Activated T-helper 17 cell treated with anti-CD3 and anti-CD28 coated beads, Interleukin-2, amount 50 U/mL, for 72 hours (primary cell): ENCODE measurements at regions not wholly inside any gene's neighbourhood (a gene's known extent, or its start where the extent isn't known, plus 50 kb on each side); places are given as distances from the start of the nearest gene placed in this dataset.

Source experiments
- ATAC-seq: fragments of 150-1000 bp; cut with Tn5 transposase; replicated peaks from 2 replicates; pipeline ENCODE4 v1.10.0; 2021; ENCODE audit warnings: mild to moderate bottlenecking, moderate library complexity
- H3K27ac Mint-ChIP-seq: one replicate; pipeline ENCODE4 v1.8.0; 2022; ENCODE audit warnings: mixed read lengths
- H3K27me3 Mint-ChIP-seq: one replicate; pipeline ENCODE4 v1.8.0; 2022; ENCODE audit warnings: mixed read lengths
- H3K36me3 Mint-ChIP-seq: one replicate; pipeline ENCODE4 v1.8.0; 2022; ENCODE audit warnings: low read depth, mild to moderate bottlenecking, mixed read lengths
- H3K4me1 Mint-ChIP-seq: one replicate; pipeline ENCODE4 v1.8.0; 2022; ENCODE audit warnings: mixed read lengths
- H3K4me3 Mint-ChIP-seq: one replicate; pipeline ENCODE4 v1.8.0; 2022; ENCODE audit warnings: mild to moderate bottlenecking, mixed read lengths
- H3K9me3 Mint-ChIP-seq: one replicate; pipeline ENCODE4 v1.8.0; 2022; ENCODE audit warnings: mixed read lengths

DNA sequence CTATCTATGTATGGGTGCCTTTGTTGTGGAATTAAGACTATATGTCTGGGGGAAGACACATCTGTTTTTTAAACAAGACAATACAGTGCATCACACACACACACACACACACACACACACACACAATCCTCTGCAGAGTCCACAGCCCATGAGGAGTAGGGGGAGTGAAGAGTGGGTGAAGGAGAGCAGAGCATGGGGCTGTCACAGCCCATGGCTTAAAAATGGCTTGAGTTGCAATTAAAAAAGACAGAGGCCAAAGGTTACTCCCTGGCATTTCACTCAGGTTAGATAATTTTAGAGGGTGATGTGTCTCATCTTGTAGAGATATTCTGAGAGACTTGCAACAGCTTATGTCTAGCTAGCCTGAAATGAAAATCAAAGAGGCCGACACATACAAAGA, 176.5 kb upstream of the PLXNA2 start:
- Mint-ChIP-seq H3K27ac (no peak overlapping the region), H3K4me1 (no peaks in the 10 kb centered on the region), H3K4me3 (no peak overlapping the region), H3K9me3 (no peaks in the 10 kb centered on the region), H3K36me3 (no peaks in the 10 kb centered on the region), H3K27me3 (peaks cover 3% of the 10 kb centered on the region)
- no peak for ATAC-seq

DNA sequence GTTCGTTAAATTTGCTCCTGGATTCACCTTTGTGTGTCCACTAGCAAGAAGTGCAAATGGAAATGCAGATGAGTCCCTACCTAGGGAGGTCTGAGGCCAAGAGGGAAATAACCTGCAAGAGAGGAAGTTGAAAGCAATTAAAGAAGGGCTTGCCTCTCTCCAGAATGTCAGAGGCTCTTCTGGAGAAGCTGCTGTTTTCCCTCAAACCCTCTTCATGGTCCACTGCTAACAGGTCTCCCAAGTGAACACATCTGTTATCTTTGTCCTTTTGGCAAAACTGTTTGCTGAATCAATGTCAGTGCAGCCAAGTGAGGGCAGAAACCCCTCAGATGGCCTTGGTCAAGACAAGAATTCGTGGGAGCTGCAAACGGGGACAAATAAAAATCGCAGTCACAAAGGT, 177.3 kb upstream of the PLXNA2 start:
- no peak overlapping the region for H3K27ac Mint-ChIP-seq
- no peak for ATAC-seq
- H3K4me3 Mint-ChIP-seq, result no peak overlapping the region
- H3K9me3 Mint-ChIP-seq, result no peaks in the 10 kb centered on the region
- H3K27me3 Mint-ChIP-seq, result peaks cover 7% of the 10 kb centered on the region
- H3K4me1 Mint-ChIP-seq, result no peaks in the 10 kb centered on the region
- H3K36me3 Mint-ChIP-seq, result no peaks in the 10 kb centered on the region

DNA sequence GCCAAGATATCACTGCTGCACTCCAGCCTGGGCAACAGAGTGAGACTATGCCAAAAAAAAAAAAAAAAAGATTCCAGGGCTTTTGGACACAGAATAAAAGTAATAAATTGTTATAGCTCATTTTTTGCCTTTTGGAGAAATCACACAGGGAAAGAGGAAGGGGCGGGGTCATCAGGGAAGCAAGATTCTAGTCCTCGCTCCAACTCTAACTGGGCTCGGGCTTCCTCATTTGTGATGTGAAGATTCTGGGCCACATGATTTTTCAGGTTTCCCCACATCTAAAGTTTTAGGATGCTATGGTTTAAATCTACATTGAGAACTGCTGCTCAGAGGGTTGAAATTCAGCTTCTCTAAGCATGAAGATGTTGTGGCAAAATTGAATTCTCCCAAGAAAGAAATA, 179.3 kb upstream of the PLXNA2 start:
- no peak overlapping the region for H3K4me3 Mint-ChIP-seq
- no peak for ATAC-seq
- no peaks in the 10 kb centered on the region for H3K4me1 Mint-ChIP-seq
- H3K27ac Mint-ChIP-seq, result no peak overlapping the region
- no peaks in the 10 kb centered on the region for H3K9me3 Mint-ChIP-seq
- H3K36me3 Mint-ChIP-seq, result no peaks in the 10 kb centered on the region
- H3K27me3 Mint-ChIP-seq, result peaks cover 8% of the 10 kb centered on the region

DNA sequence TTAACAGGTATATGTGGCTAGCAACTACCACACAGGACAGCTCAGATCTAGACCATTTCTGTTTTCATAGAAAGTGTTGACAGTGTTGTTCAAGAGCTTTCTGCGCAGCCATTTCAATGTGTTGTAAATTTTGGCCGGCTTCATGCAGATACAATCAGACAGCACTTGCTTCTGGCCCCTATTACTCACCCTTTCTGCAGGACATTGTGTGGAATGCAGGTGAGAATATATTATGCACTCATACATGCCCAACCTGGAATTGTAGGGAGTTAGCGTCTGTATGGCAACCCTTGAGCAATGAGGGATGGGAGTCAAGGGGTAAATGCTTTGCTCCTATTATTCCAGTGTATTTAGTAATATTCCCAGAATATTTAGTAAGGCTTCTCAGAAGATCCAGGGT, 180.9 kb upstream of the PLXNA2 start:
- H3K27ac Mint-ChIP-seq, result no peak overlapping the region
- ATAC-seq, result no peak
- peaks cover 11% of the 10 kb centered on the region for H3K27me3 Mint-ChIP-seq
- H3K36me3 Mint-ChIP-seq, result no peaks in the 10 kb centered on the region
- H3K9me3 Mint-ChIP-seq, result no peaks in the 10 kb centered on the region
- no peak overlapping the region for H3K4me3 Mint-ChIP-seq
- no peaks in the 10 kb centered on the region for H3K4me1 Mint-ChIP-seq

DNA sequence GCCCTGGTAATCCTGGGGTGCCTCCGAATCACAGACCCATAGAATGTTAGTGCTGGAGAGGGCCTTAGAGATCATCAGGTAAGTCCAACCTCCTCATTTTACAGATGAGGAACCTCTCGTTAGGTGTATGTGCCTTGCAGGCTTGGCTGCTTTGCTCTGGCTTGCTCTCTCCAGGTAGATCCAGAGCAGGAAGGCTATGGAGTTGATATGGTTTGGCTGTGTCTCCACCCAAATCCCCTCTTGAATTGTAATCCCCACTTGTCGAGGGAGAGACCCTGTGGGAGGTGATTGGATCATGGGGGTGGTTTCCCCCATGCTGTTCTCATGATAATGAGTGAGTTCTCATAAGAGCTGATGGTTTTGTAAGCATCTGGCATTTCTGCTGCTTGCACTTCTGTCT, 186.0 kb upstream of the PLXNA2 start:
- Mint-ChIP-seq H3K27me3 (peaks cover 11% of the 10 kb centered on the region), H3K27ac (no peak overlapping the region), H3K36me3 (no peaks in the 10 kb centered on the region), H3K4me1 (no peaks in the 10 kb centered on the region), H3K4me3 (no peak overlapping the region), H3K9me3 (no peaks in the 10 kb centered on the region)
- no peak for ATAC-seq

GRCh38 chr1:208431721-208432120, 187.5 kb upstream of the PLXNA2 start:
- Mint-ChIP-seq H3K9me3 (no peaks in the 10 kb centered on the region), H3K36me3 (no peaks in the 10 kb centered on the region), H3K27ac (no peak overlapping the region), H3K4me3 (no peak overlapping the region), H3K4me1 (no peaks in the 10 kb centered on the region), H3K27me3 (peaks cover 6% of the 10 kb centered on the region)
- ATAC-seq, result no peak

DNA sequence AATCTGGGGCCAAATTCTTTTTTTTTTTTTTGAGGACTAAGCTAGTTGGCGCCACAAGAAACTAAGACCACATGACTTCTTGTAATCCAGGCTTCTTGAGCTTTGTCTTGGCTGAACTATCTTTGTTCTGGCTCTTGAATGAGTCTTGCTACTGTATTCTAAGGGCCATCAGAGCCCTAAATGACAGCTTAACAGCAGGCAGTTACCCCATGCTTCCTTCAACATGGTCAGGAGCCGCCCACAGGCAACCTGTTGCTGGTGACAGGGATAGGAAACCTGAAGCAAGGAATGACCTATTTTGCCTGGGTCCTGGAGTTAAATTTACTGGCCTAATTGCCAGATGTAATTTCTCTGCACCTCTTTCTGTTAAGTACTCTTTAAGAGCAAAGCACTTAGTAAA, 188.2 kb upstream of the PLXNA2 start:
- no peak overlapping the region for H3K4me3 Mint-ChIP-seq
- ATAC-seq, result no peak
- H3K27me3 Mint-ChIP-seq, result peaks cover 6% of the 10 kb centered on the region
- no peaks in the 10 kb centered on the region for H3K4me1 Mint-ChIP-seq
- no peaks in the 10 kb centered on the region for H3K9me3 Mint-ChIP-seq
- H3K36me3 Mint-ChIP-seq, result no peaks in the 10 kb centered on the region
- H3K27ac Mint-ChIP-seq, result no peak overlapping the region

- Mint-ChIP-seq H3K27ac (no peak overlapping the region), H3K36me3 (no peaks in the 10 kb centered on the region), H3K4me1 (no peaks in the 10 kb centered on the region), H3K4me3 (no peak overlapping the region), H3K27me3 (peaks cover 4% of the 10 kb centered on the region), H3K9me3 (no peaks in the 10 kb centered on the region)
- ATAC-seq, result no peak
These were observed 188.9 kb upstream of the PLXNA2 start for GRCh38 chr1:208433086-208433485.

GRCh38 chr1:208433971-208434370, 189.8 kb upstream of the PLXNA2 start:
- no peaks in the 10 kb centered on the region for H3K36me3 Mint-ChIP-seq
- H3K4me1 Mint-ChIP-seq, result no peaks in the 10 kb centered on the region
- ATAC-seq, result no peak
- H3K9me3 Mint-ChIP-seq, result no peaks in the 10 kb centered on the region
- peaks cover 3% of the 10 kb centered on the region for H3K27me3 Mint-ChIP-seq
- H3K27ac Mint-ChIP-seq, result no peak overlapping the region
- H3K4me3 Mint-ChIP-seq, result no peak overlapping the region

DNA sequence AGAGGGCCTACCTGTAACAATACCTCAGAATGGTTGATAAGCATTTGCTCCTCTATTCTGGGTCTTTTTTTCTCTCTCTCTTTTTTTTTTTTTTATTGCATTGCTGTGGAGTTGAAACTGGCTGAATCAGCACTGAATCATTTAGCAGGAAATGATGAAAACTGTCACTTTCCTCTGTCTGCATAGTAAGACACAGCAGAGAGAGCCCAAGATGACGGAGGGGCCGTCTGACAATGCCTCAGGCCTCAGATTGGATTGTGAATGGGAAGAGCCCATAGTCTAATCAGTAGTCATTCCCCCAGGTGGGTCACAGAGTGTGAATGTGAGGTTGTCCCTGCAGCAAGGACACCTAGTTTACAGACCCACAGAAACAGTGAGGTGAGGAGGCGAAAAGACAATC, 193.2 kb upstream of the PLXNA2 start:
- Mint-ChIP-seq H3K9me3 (peaks cover under 1% of the 10 kb centered on the region), H3K27me3 (peaks cover 6% of the 10 kb centered on the region), H3K27ac (no peak overlapping the region), H3K4me1 (no peaks in the 10 kb centered on the region), H3K36me3 (no peaks in the 10 kb centered on the region), H3K4me3 (no peak overlapping the region)
- ATAC-seq, result peak; percentile 51

DNA sequence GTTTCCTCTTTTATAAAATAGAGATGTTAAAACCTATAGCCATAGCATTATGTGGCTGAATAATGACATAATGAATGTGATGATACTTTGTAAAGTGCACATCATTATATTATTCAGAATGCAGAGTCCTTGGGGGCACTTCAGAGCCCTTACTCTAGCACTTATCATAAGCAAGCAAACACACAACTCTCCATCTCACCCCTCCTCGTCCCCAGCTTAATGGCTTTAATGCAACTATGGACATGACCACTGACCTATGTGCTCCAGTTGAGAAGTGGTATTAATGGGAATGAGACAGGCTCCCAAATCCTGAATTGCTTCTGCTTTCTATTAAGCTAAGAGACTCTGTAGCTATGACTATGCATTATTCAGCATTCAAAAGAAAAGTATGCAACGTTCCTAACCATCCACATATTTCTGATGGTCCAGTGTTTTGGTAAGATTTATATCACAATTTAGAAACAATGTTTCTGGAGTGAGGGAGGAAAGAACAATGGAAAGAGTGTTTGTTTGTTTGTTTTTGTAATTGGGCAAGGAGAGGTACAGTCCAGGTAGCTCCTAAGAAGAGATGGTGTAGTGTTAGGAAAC, 194.0 kb upstream of the PLXNA2 start:
- H3K27me3 Mint-ChIP-seq, result peaks cover 6% of the 10 kb centered on the region
- peaks cover 5% of the 10 kb centered on the region for H3K9me3 Mint-ChIP-seq
- ATAC-seq, result no peak
- no peak overlapping the region for H3K4me3 Mint-ChIP-seq
- no peak overlapping the region for H3K27ac Mint-ChIP-seq
- no peaks in the 10 kb centered on the region for H3K36me3 Mint-ChIP-seq
- H3K4me1 Mint-ChIP-seq, result no peaks in the 10 kb centered on the region

GRCh38 chr1:208445758-208446203, 201.6 kb upstream of the PLXNA2 start:
- no peak overlapping the region for H3K4me3 Mint-ChIP-seq
- ATAC-seq, result no peak
- H3K9me3 Mint-ChIP-seq, result peaks cover 13% of the 10 kb centered on the region
- peaks cover 28% of the 10 kb centered on the region for H3K27me3 Mint-ChIP-seq
- H3K36me3 Mint-ChIP-seq, result no peaks in the 10 kb centered on the region
- no peak overlapping the region for H3K27ac Mint-ChIP-seq
- H3K4me1 Mint-ChIP-seq, result no peaks in the 10 kb centered on the region

GRCh38 chr1:208446271-208446691, 202.1 kb upstream of the PLXNA2 start:
- Mint-ChIP-seq H3K27ac (no peak overlapping the region), H3K36me3 (no peaks in the 10 kb centered on the region), H3K4me1 (no peaks in the 10 kb centered on the region), H3K27me3 (peaks cover 28% of the 10 kb centered on the region), H3K9me3 (peaks cover 13% of the 10 kb centered on the region), H3K4me3 (no peak overlapping the region)
- ATAC-seq, result no peak

DNA sequence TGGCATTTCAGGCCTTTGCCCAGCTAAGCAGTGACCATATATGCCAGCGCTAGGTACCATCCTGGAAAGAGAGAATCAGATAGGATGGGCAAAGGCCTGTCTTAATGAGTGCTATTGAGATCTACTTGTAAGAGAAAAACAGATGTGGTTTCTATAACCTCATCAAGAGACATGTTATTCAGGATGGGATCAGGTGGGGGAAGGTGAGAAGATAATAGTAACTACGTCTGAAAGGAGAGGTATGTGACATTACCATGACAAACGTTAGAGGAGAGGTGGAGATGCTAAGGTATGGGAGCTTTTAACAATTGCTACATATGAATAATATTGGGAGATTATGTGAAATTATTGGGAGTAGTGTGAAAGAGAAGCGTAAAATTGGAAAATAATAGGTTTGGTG, 204.2 kb upstream of the PLXNA2 start:
- Mint-ChIP-seq H3K9me3 (peaks cover 8% of the 10 kb centered on the region), H3K27ac (no peak overlapping the region), H3K4me1 (no peaks in the 10 kb centered on the region), H3K4me3 (no peak overlapping the region), H3K36me3 (no peaks in the 10 kb centered on the region), H3K27me3 (peaks cover 27% of the 10 kb centered on the region)
- ATAC-seq, result no peak

GRCh38 chr1:208449951-208450350, 205.8 kb upstream of the PLXNA2 start:
- no peak for ATAC-seq
- H3K27me3 Mint-ChIP-seq, result peaks cover 23% of the 10 kb centered on the region
- no peaks in the 10 kb centered on the region for H3K36me3 Mint-ChIP-seq
- peaks cover 4% of the 10 kb centered on the region for H3K9me3 Mint-ChIP-seq
- no peaks in the 10 kb centered on the region for H3K4me1 Mint-ChIP-seq
- H3K4me3 Mint-ChIP-seq, result no peak overlapping the region
- no peak overlapping the region for H3K27ac Mint-ChIP-seq

- H3K9me3 Mint-ChIP-seq, result peaks cover 4% of the 10 kb centered on the region
- no peak for ATAC-seq
- H3K27me3 Mint-ChIP-seq, result peaks cover 23% of the 10 kb centered on the region
- H3K4me3 Mint-ChIP-seq, result no peak overlapping the region
- H3K27ac Mint-ChIP-seq, result no peak overlapping the region
- H3K4me1 Mint-ChIP-seq, result no peaks in the 10 kb centered on the region
- no peaks in the 10 kb centered on the region for H3K36me3 Mint-ChIP-seq
These were observed 206.8 kb upstream of the PLXNA2 start for GRCh38 chr1:208450958-208451357.
